HG03575 (cell line): ENCODE measurements at regions not wholly inside any gene's neighbourhood (a gene's known extent, or its start where the extent isn't known, plus 50 kb on each side); places are given as distances from the start of the nearest gene placed in this dataset.
"Not testable (repeated sequence)": the region's sequence is repeated elsewhere in the genome, so short reads cannot be mapped to it uniquely, and the experiment has no call there.

Source experiments
- ATAC-seq: cut with Tn5 transposase; IDR thresholded peaks from one replicate; pipeline ENCODE4 v1.9.1; 2021; ENCODE audit not compliant: unreplicated experiment, insufficient number of reproducible peaks, low FRiP score; ENCODE audit errors: extremely low read depth

- not testable (repeated sequence) for ATAC-seq
Measured at GRCh38 chr13:44314160-44314559, 59.5 kb upstream of the SERP2 start.

- no peak for ATAC-seq
Measured at GRCh38 chr13:44317752-44318151, 55.9 kb upstream of the SERP2 start.

GRCh38 chr13:44318161-44318560 is 55.5 kb upstream of the SERP2 start:
- ATAC-seq, result no peak

DNA sequence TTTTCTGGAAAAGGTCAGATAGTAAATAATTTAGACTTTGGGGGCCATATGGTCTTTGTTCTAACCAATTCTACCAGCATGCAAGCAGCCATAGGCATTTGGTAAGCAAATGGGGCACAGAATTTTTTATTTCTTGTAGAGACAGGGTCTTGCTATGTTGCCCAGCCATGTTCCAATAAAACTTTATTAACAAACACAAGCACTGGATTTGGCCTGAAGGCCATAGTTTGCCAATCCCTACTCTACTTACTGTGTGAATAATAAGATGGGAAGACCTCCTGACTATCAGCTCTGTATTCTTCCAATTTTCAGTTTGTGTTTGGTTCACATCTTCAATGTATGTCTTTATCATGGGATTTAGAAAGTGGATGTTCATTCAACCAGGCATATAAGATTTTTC is 53.0 kb upstream of the SERP2 start:
- no peak for ATAC-seq

GRCh38 chr13:44321961-44322360 is 51.7 kb upstream of the SERP2 start:
- ATAC-seq, result no peak

- no peak for ATAC-seq
Measured at GRCh38 chr13:44322928-44323327, 50.7 kb upstream of the SERP2 start.

GRCh38 chr13:44323754-44324153 is 49.9 kb upstream of the SERP2 start:
- ATAC-seq, result no peak
